PC-9 (cell line): ENCODE measurements at regions not wholly inside any gene's neighbourhood (a gene's known extent, or its start where the extent isn't known, plus 50 kb on each side); places are given as distances from the start of the nearest gene placed in this dataset.

Experiments
- EZH2 ChIP-seq: fragments of 200-600 bp; sonication (generic); IDR thresholded peaks from 2 replicates; pipeline ENCODE4 v1.8.0; 2017; ENCODE audit warnings: antibody characterized with exemption, low read depth
- TF ChIP-seq, protein P1 (sequence below): fragments of 200-600 bp; sonication (generic); conservative IDR thresholded peaks from 2 replicates; pipeline ENCODE4 v1.6.1; 2017; ENCODE audit warnings: mixed run types, antibody characterized with exemption, mild to moderate bottlenecking, moderate library complexity

DNA sequence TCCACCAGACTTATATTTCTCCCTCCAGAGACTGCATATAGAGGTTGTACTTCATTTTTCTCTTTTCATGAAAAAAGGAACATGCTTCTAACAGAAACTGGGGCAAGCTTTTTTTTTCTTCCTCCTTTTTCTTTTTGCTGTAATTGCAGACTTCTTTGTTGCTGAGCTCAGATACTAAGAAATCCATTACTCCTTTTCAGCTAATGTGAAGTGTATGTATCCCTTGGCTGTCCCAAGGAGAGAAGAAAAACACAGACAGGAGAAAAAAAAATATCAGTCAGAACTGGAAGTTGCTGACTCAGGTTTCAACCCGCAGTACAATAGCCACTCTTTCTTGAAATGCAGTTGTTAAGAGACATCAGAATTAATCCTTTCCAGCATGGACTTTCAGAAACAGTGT is 1248.4 kb downstream of the LRFN5 start:
- TF ChIP-seq, protein P1, sequence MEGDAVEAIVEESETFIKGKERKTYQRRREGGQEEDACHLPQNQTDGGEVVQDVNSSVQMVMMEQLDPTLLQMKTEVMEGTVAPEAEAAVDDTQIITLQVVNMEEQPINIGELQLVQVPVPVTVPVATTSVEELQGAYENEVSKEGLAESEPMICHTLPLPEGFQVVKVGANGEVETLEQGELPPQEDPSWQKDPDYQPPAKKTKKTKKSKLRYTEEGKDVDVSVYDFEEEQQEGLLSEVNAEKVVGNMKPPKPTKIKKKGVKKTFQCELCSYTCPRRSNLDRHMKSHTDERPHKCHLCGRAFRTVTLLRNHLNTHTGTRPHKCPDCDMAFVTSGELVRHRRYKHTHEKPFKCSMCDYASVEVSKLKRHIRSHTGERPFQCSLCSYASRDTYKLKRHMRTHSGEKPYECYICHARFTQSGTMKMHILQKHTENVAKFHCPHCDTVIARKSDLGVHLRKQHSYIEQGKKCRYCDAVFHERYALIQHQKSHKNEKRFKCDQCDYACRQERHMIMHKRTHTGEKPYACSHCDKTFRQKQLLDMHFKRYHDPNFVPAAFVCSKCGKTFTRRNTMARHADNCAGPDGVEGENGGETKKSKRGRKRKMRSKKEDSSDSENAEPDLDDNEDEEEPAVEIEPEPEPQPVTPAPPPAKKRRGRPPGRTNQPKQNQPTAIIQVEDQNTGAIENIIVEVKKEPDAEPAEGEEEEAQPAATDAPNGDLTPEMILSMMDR: no peak
- TF ChIP-seq EZH2: no peak
